ENCODE measurements at regions not wholly inside any gene's neighbourhood (a gene's known extent, or its start where the extent isn't known, plus 50 kb on each side); places are given as distances from the start of the nearest gene placed in this dataset.
A peak's percentile ranks its signal among the peaks of the same experiment; 100 is the strongest.

- no peak for DNase-seq
Measured at GRCh38 chr14:76607510-76607909, 153.8 kb upstream of the VASH1 start.

DNA sequence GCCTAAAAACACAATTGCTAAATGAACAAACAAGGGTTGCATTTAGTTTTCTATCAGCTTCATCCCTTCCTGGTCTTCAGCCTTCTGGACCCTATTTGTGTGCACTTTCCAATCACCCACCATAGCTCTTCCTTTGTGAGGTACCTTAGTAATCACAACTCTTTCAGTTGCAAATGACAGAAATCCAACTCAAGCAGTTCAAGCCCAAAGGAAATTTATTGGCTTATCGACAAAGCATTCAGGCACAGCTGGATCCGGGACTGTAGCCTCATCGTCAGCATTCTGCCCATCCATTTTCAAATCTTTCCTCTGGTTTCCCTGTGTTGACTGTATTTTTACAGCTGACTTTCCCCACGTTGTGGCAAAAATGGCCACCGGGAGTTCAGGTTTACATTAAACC lies 148.6 kb upstream of the VASH1 start:
- DNase-seq, result no peak

GRCh38 chr14:76613616-76614015 lies 147.7 kb upstream of the VASH1 start:
- no peak for DNase-seq

DNA sequence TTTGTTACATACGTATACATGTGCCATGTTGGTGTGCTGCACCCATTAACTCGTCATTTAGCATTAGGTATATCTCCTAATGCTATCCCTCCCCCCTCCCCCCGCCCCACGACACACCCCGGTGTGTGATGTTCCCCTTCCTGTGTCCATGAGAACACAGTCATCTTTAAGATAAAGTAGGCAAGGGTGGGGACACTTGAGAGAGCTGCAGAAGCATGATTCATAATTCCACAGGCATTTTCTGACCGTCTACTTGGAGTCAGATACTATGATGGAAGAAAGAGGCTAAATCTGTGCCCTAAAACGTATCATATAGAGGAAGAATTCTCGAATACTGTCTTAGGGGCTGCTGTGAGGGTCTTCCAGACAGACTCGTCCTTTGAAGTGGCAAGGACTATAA lies 145.9 kb upstream of the VASH1 start:
- DNase-seq, result no peak

DNA sequence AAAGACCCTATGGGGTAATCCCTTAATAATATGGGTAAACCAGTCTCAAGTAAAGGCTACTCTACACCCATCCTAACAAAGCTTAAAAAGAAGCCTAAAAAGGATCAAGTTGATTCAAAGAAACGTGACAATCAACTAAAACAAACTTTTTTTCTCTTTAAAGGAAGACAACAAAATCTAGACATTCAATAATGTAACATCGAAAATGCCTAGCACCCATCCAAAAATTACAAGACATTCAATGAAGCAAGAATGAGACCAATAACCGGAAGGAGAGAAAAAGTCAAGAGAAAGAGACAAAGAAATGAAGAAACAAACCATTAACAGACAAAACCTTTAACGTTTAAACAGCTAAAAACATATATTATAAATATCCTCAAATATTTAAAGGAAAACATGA lies 143.8 kb upstream of the VASH1 start:
- no peak for DNase-seq

DNA sequence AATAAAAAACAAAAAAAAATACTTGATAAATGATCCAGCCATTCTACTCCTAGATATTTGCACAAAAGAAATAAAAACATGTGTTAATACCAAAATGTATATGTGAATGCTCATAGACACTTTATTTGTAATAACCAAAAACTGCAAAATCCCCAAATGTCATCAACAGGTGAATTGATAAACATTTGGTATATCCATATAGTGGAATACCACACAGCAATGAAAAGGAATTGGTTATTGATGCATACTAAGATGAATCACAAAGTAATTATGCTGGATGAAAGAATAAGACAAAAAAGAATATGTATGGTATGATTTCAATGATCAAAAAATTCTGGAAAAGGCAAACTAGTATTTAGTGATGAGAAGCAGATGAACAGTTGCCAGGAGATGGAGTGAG lies 124.7 kb upstream of the VASH1 start:
- no peak for DNase-seq

- no peak for DNase-seq
Measured at GRCh38 chr14:76638841-76639240, 122.4 kb upstream of the VASH1 start.

DNA sequence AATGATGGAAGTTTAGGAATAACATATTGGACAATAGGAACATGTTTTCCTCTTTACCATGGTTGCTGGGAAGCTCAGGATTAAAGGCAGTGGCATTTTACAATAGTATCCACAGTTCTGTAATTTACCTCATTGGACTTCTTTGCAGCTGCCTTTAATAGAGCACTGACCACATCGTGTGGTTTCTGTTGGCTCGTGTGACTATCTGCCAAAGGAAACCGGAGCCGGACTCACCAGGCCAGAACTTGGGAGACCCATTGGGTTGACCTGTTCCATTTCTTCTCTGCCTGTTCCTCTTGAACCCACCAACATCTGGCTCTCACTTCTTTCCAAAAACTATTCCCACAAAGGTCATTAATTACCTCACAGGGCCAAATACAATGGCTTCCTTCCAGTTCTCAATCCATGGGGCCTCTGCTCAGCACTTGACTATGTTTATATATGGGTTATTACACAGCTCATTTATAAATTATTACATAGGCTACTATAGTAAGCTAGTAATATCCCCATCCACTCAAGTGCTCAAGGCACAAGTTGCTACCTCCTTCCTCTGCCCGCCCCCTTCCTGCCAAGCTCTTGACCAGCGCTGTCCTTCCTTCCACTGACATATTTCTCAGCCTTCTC lies 121.5 kb upstream of the VASH1 start:
- DNase-seq, result no peak

DNA sequence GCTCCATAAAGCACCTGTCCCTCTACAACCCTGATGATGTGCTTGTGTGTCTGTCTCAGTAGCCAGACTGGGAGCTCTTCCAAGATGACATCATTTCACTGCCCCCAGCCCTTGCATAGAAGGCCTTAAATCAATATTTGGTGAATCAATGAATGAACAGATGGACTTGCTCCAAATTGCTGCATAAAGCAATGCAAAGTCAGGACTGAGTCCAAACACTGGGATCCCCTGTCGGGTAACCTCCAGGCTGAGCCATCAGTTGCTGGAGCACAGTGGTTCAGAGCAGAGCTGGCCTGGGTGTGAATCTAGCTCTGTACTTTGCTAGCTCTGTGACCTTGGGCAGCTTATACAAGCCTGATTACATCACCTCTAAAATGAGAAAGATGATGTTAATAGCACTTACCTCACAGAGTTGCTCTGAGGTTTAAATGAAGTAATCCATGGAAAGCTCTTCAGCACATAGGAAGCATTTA lies 120.3 kb upstream of the VASH1 start:
- DNase-seq, result peak; percentile 27

DNA sequence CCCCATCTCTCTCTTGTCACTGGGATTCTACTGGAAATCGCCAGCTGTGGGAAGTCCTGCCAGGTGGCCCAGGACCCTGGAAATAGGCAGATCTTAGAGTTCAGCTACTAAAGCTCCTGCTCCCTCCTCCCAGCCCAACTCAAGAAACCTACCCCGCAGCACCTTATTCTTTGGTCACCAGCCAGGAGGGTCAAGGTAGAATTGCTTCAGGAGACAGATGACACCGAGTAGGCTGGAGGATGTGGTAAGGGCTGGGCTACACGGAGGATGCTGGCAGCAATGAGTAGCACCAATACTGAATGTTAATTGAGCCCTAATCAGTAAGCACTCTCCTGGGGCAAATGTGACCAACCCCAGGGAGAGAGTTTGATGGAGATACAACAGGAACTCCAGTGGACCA lies 119.7 kb upstream of the VASH1 start:
- peak; percentile 24 for DNase-seq

DNA sequence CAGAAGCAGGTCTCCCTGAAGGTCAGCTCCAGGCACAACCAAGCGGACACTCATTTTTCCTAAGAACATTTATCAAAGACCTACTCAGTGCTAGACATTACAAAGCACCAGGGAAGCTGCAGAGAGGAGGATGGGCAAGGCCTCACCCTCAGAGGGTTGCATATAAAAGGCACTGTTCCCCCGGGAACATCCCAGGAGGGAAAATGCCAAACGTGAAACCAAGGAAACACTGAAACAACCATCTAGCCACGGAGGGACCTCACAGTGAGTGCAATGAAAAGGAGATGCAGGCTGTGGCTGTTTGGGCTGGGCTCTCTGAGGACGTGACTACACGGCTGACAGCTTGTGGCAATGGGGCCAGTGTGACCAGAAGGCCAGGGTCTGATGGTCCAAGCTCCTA lies 117.4 kb upstream of the VASH1 start:
- no peak for DNase-seq

GRCh38 chr14:76644855-76645518 lies 116.3 kb upstream of the VASH1 start:
- peak; percentile 48 for DNase-seq

DNA sequence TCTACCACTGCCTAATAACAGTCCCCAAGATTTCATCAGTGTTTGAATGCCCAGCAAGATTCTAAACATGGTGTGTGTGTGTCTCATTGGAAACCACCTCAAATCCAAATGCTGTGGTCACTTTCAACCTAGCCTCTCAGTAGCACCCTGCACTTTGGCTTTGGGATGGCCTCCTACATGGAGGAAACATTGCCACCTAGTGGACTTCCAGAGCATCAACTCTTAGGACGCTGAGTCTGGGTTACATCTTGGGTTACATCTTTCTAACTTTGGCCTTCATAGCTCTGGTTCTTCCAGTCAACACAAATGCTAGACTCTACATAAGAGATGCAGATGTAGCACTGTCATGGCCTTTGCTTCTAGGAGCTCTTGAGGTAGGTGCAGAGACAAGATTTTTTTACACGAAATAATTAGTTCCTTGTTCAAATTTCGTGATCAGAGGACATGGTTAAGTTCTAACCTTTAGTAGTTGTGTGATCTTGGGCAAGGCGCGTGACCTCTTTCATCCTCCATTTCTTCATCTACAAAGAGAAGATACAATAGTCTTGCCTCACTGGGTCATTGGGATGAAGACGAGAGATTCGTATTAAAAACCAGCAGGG lies 113.5 kb upstream of the VASH1 start:
- peak; percentile 39 for DNase-seq

- DNase-seq, result no peak
Measured at GRCh38 chr14:76651410-76652055, 109.7 kb upstream of the VASH1 start.

DNA sequence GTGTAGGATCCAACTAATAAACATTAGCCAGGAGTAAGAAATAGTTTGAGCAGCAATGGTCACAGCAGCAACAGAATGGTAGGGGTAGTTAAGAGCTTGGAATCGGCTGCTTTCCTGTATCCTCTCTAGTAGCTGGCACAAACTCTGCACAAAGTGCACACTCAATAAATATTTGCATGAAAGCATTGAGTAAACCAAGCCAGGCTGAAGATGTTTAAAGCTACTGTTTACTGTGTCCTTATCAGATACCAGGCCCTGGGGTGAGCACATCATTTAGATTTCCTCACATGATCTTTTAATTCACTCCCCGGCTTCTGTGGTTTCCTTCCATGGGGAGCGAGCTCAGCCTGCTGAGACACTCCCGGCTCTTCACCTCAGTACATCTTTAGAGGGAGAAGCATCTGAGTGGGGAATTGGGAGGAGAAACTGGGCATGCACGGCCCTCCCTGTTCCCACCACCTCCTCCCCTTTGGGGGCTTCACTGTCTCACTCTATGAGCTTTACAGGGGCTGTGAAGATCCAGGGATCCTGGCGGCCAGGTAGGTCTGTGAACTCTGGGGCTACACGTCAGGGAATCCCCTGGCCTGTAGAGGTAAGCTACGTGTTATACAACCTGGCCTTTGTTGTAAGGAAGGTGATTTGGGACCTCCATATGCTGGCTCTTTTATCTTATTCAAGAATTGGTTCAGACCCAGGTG lies 107.2 kb upstream of the VASH1 start:
- no peak for DNase-seq

DNA sequence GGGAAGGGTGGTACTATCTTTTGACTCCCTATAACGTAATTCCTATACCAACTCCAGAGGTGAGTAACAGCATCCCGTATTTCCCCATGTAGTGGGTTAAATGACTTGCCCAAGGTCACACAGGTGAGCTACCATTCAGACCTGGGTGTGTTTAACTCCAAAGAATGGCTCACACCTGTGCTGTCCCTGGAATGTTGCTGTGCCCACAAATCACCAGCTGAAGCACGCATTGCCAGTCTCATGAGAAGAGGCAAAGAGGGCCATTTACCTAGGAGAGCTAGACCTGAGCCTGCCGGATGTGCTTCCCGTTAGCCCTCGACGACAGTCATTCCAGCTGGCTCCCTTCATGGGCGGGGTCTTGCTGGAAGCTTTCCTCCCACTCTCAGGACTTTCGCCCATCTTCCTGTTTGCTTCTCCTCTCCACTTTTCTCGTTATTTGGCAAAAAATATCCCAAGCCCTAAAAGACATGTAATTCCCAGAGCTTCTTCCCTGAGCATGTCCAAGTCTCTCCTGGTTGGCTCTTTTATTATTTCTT lies 106.6 kb upstream of the VASH1 start:
- no peak for DNase-seq

- no peak for DNase-seq
Measured at GRCh38 chr14:76655331-76655730, 105.9 kb upstream of the VASH1 start.

- no peak for DNase-seq
Measured at GRCh38 chr14:76656592-76656991, 104.7 kb upstream of the VASH1 start.

DNA sequence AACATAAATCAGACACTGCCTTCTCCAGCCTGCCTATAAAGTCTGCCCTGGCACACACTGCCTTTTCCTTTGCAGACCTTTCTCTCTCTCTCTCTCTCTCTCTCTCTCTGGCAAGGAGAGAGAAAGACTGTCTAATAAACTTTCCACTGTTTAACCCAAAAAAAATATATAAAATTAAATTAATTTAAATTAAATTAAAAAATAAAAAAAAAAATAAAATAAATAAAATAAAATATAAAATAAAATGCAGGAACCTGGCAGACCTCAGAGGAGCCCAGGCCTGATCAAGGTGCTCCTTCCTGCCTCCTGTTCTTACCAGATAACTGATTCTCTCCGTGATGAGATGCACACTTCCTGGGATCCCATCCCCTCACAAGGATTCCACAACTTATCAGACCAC lies 103.9 kb upstream of the VASH1 start:
- DNase-seq, result no peak

GRCh38 chr14:76657846-76658245 lies 103.4 kb upstream of the VASH1 start:
- no peak for DNase-seq

DNA sequence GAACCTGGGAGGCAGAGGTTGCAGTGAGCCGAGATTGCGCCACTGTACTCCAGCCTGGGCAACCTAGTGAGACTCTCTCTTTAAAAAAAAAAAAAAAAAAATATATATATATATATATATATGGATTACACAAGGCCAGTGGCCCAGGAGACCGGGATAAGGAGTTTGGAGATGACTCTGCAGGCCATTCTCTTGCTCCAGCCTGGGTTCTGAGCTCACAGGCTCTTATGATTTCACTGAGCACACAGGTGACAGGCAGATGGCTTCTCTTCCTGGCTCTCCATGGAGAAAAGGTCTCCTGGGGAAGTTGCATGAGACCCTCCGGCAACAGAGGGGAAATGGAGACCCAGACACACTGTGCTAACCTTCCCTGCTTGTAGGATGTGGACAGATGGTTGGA lies 98.7 kb upstream of the VASH1 start:
- DNase-seq, result no peak

DNA sequence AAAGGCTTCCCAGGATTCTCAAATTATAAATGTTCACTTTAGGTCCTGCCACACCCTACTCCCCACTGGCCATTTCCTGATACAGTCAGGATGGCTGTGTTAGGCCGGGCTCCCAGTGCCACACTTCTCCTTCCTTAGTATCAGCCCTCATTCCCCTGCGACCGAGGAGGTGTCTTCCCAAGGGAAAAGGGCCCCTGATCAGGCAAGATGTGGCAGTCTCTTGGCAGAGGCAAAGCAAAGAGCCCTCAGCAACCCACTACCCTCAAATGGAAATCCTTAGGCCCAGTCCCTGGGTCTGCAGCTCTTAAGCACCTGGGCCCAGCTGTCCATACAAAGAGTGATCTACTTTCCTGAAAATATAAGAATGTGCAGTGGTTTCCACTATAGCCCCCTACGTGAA lies 96.5 kb upstream of the VASH1 start:
- no peak for DNase-seq

- no peak for DNase-seq
Measured at GRCh38 chr14:76666746-76667145, 94.5 kb upstream of the VASH1 start.

Data from right hindlimb (tissue), 1 donor.